ENCODE measurements at regions not wholly inside any gene's neighbourhood (a gene's known extent, or its start where the extent isn't known, plus 50 kb on each side); places are given as distances from the start of the nearest gene placed in this dataset.
"Not testable (repeated sequence)": the region's sequence is repeated elsewhere in the genome, so short reads cannot be mapped to it uniquely, and the experiment has no call there.

GRCh38 chr2:12005886-12006681, 259.7 kb downstream of the LPIN1 start:
- Mint-ChIP-seq H3K27ac (no peak overlapping the region), H3K27me3 (peaks cover 32% of the 10 kb centered on the region), H3K9me3 (ENCODE audit: low read depth) (no peaks in the 10 kb centered on the region), H3K36me3 (peaks cover 3% of the 10 kb centered on the region), H3K4me1 (ENCODE audit: low read depth) (peaks cover 33% of the 10 kb centered on the region), H3K4me3 (peak overlapping the region; percentile 5)

- no peak overlapping the region for H3K4me3 Mint-ChIP-seq
- H3K27me3 Mint-ChIP-seq: peaks cover 27% of the 10 kb centered on the region
- H3K4me1 Mint-ChIP-seq (ENCODE audit: low read depth): peaks cover 33% of the 10 kb centered on the region
- peaks cover 3% of the 10 kb centered on the region for H3K36me3 Mint-ChIP-seq
- H3K27ac Mint-ChIP-seq: no peak overlapping the region
- no peaks in the 10 kb centered on the region for H3K9me3 Mint-ChIP-seq (ENCODE audit: low read depth)
Measured at GRCh38 chr2:12006850-12007249, 260.4 kb downstream of the LPIN1 start.

DNA sequence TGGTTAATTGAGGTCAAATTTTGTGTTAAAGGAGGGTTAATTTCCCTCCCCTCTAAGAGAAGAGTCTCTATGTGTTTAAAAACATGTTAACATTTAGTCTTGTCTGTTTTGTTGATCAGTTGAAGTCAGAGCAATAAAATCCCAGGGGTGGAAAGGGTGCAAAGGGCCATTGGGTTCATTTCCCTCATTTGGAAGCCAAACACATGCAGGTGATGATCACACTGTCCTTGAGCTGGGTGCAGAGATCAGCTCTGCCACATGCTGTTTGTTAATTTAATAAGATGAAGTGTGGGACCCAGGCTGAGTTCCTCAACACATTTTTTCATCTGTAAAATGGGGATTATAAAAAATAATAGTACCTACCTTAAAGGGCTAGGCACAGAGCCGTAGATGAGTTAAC, 260.9 kb downstream of the LPIN1 start:
- H3K4me3 Mint-ChIP-seq: no peak overlapping the region
- no peaks in the 10 kb centered on the region for H3K9me3 Mint-ChIP-seq (ENCODE audit: low read depth)
- H3K27me3 Mint-ChIP-seq: peaks cover 23% of the 10 kb centered on the region
- H3K36me3 Mint-ChIP-seq: peaks cover 3% of the 10 kb centered on the region
- H3K27ac Mint-ChIP-seq: no peak overlapping the region
- peaks cover 29% of the 10 kb centered on the region for H3K4me1 Mint-ChIP-seq (ENCODE audit: low read depth)

GRCh38 chr2:12008425-12009061, 262.1 kb downstream of the LPIN1 start:
- peaks cover 28% of the 10 kb centered on the region for H3K4me1 Mint-ChIP-seq (ENCODE audit: low read depth)
- H3K9me3 Mint-ChIP-seq (ENCODE audit: low read depth): no peaks in the 10 kb centered on the region
- H3K36me3 Mint-ChIP-seq: no peaks in the 10 kb centered on the region
- H3K27ac Mint-ChIP-seq: no peak overlapping the region
- H3K27me3 Mint-ChIP-seq: peaks cover 15% of the 10 kb centered on the region
- no peak overlapping the region for H3K4me3 Mint-ChIP-seq

- Mint-ChIP-seq H3K27me3 (peaks cover 15% of the 10 kb centered on the region), H3K4me1 (ENCODE audit: low read depth) (peaks cover 28% of the 10 kb centered on the region), H3K36me3 (no peaks in the 10 kb centered on the region), H3K27ac (no peak overlapping the region), H3K4me3 (no peak overlapping the region), H3K9me3 (ENCODE audit: low read depth) (no peaks in the 10 kb centered on the region)
Measured at GRCh38 chr2:12009323-12009905, 263.0 kb downstream of the LPIN1 start.

DNA sequence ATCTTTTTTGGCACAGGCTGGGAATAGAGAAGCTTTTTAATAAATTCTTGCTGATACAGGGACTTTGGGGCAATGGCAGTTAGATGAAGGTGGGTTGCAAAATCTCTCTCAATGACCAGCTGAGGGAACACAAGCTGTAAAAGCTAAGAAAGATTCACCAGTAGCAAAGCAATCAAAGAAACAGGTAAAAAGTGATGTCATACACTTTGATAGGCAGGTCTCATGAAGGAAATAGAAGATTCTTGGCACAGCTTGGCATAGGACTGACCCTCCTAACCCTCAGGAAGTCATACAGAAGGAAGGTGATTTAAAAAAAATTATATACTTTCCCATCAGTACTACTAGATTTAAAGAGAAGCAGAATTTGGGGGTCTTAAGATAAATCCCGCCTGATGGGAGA, 263.6 kb downstream of the LPIN1 start:
- Mint-ChIP-seq H3K4me3 (no peak overlapping the region), H3K4me1 (ENCODE audit: low read depth) (peaks cover 21% of the 10 kb centered on the region), H3K27me3 (peaks cover 14% of the 10 kb centered on the region), H3K9me3 (ENCODE audit: low read depth) (no peaks in the 10 kb centered on the region), H3K36me3 (no peaks in the 10 kb centered on the region), H3K27ac (no peak overlapping the region)

GRCh38 chr2:12010779-12011178, 264.3 kb downstream of the LPIN1 start:
- H3K36me3 Mint-ChIP-seq: peaks cover under 1% of the 10 kb centered on the region
- no peak overlapping the region for H3K4me3 Mint-ChIP-seq
- peaks cover 14% of the 10 kb centered on the region for H3K27me3 Mint-ChIP-seq
- no peaks in the 10 kb centered on the region for H3K9me3 Mint-ChIP-seq (ENCODE audit: low read depth)
- H3K4me1 Mint-ChIP-seq (ENCODE audit: low read depth): peaks cover 14% of the 10 kb centered on the region
- no peak overlapping the region for H3K27ac Mint-ChIP-seq

DNA sequence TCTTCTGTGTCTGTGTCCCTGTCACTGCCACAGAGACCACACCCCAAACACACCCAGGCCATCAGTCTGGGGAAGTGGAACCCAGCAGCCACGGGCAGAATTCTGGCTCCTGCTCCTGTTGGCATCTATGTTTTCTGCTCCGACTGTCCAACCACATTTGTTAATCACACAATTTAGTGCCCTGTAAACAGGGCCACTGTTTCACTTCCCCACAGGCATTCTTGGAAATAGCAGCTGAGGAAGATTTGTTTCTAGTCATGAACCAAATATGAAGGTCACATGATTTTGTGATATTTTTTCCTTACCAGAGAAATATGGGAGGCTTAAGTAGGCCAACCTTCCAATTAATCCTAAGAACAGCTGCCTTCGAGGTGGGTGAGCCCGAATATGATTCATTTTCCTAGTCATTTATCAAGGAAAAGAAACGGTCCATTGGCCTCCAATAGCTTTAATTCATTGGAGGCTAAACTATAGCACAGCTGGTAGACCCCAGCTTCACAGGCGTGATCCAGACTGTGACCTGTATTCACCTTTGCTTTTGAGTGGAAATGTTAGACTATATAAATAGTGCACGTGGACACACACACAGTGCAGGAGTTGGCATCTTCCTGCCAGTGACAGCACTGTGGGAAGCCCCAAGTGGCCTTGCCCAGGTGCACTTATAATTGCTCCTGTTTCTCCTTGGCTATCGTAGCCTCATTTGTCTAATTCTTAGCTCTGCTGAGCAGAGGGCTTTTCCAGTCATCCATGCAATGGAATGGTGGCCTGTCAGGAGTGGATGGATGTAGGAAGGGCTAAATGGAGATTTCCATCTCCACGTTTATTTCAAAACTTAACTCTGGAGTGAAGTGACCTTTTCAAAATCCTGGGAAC, 267.9 kb downstream of the LPIN1 start:
- Mint-ChIP-seq H3K4me1 (ENCODE audit: low read depth) (peaks cover 13% of the 10 kb centered on the region), H3K27ac (no peak overlapping the region), H3K4me3 (no peak overlapping the region), H3K36me3 (peaks cover 3% of the 10 kb centered on the region), H3K27me3 (peaks cover 11% of the 10 kb centered on the region), H3K9me3 (ENCODE audit: low read depth) (no peaks in the 10 kb centered on the region)

GRCh38 chr2:12017499-12018157, 271.2 kb downstream of the LPIN1 start:
- Mint-ChIP-seq H3K27ac (no peak overlapping the region), H3K36me3 (peaks cover 20% of the 10 kb centered on the region), H3K4me3 (no peak overlapping the region), H3K9me3 (ENCODE audit: low read depth) (peaks cover 23% of the 10 kb centered on the region), H3K4me1 (ENCODE audit: low read depth) (peaks cover 12% of the 10 kb centered on the region), H3K27me3 (peaks cover 5% of the 10 kb centered on the region)

DNA sequence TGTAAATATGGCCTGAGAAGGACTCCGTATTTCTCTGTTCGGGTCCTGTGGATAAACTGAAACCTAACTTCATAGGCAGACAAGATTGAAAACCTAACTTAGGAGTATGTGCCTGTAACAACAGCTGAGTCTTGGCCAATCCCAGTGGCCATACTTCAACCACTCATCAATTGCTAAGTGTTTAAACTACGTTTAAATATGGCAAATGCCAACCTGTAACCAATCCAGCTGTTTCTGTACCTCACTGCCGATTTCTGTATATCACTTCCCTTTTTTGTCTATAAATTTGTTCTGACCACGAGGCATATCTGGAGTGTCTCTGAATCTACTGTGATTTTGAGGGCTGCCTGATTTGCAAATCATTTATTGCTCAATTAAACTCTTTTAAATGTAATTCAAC, 272.3 kb downstream of the LPIN1 start:
- peaks cover 24% of the 10 kb centered on the region for H3K9me3 Mint-ChIP-seq (ENCODE audit: low read depth)
- not testable (repeated sequence) for H3K27me3 Mint-ChIP-seq, H3K27ac Mint-ChIP-seq, H3K4me3 Mint-ChIP-seq
- H3K36me3 Mint-ChIP-seq: peaks cover 21% of the 10 kb centered on the region
- H3K4me1 Mint-ChIP-seq (ENCODE audit: low read depth): peaks cover 12% of the 10 kb centered on the region

GRCh38 chr2:12020833-12021469, 274.5 kb downstream of the LPIN1 start:
- no peak overlapping the region for H3K4me3 Mint-ChIP-seq
- H3K4me1 Mint-ChIP-seq (ENCODE audit: low read depth): peaks cover 12% of the 10 kb centered on the region
- H3K9me3 Mint-ChIP-seq (ENCODE audit: low read depth): peaks cover 24% of the 10 kb centered on the region
- peaks cover 2% of the 10 kb centered on the region for H3K27me3 Mint-ChIP-seq
- peaks cover 19% of the 10 kb centered on the region for H3K36me3 Mint-ChIP-seq
- H3K27ac Mint-ChIP-seq: no peak overlapping the region

- H3K9me3 Mint-ChIP-seq (ENCODE audit: low read depth): peaks cover 24% of the 10 kb centered on the region
- H3K36me3 Mint-ChIP-seq: peaks cover 18% of the 10 kb centered on the region
- H3K27me3 Mint-ChIP-seq; H3K4me1 Mint-ChIP-seq (ENCODE audit: low read depth); H3K27ac Mint-ChIP-seq; H3K4me3 Mint-ChIP-seq: not testable (repeated sequence)
Measured at GRCh38 chr2:12024197-12024907, 277.9 kb downstream of the LPIN1 start.

DNA sequence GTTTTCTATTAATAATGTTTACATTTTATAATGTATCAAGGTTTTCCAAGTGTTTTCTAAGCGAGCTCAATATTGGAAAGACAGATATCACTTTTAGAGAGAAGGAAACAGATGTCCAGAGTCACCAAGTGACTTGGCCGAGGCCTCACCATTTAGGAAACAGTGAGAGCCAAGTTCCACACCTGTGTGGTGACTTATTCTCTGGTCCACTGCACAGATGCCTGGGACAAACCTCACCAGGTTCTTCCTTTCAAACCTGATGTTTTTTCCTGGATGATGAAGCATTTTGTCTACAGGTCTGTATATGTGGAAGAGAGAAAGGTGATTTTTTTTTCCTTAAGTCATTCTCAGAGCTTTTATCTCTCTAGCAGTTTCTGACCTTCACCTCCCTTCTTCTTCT, 280.7 kb downstream of the LPIN1 start:
- H3K4me3 Mint-ChIP-seq: no peak overlapping the region
- H3K27me3 Mint-ChIP-seq: no peaks in the 10 kb centered on the region
- no peaks in the 10 kb centered on the region for H3K4me1 Mint-ChIP-seq (ENCODE audit: low read depth)
- no peak overlapping the region for H3K27ac Mint-ChIP-seq
- H3K9me3 Mint-ChIP-seq (ENCODE audit: low read depth): peaks cover 4% of the 10 kb centered on the region
- H3K36me3 Mint-ChIP-seq: peaks cover 3% of the 10 kb centered on the region

Data from activated naive CD8-positive, alpha-beta T cell (primary cell).